ENCODE measurements at regions not wholly inside any gene's neighbourhood (a gene's known extent, or its start where the extent isn't known, plus 50 kb on each side); places are given as distances from the start of the nearest gene placed in this dataset.

DNA sequence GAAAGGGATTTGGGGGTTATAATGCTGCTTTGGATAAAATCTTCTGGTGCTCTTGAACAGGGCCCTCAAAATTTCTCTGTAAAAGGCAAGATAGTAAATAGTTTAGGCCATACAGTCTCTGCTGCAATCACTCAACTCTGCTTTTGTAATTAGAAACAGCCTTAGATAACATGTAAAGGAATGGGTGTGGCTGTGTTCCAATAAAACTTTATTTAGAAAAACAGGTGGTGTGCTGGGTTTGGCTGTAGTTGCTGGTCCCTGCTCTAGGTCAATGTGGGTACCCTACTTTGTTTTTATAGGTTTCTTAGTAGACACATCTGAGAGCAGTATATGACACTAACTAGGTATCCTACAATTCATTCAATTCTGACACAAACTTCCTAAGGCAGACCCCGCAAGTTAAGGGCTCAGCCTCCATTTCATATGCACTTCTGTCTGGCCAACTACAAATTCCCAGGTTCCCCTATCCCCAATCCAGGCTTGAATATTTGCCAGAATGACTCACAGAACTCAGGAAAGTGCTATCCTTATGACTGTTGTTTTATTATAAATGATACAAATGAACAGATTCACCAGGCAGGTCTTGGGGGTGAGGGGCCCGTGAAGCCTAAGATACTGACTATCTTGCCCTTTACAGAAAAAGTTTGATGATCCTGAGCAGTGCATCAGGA, 349.9 kb downstream of the RPS24 start:
- DNase-seq (ENCODE audit: extremely low read depth in 1 of 2, low read depth in 1 of 2): no peak

DNA sequence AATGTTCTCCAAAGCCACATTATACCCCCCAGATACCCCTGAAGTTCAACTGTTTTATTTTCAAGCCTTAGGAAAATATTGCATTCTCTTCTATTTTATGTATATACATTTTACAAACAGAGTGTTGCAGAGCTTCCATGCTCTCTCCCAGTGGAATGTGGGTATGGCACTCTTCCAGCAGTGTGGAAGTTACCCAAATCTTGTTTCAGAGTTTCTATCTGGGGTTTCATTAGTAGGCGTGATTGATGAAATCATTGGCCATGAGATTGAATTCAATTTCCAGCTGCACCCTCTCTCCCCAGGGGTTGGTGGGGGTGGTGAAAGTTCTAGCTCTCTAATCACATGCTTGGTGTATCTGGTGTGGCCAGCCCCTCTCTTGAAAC, 350.4 kb downstream of the RPS24 start:
- no peak for DNase-seq (ENCODE audit: extremely low read depth in 1 of 2, low read depth in 1 of 2)

DNA sequence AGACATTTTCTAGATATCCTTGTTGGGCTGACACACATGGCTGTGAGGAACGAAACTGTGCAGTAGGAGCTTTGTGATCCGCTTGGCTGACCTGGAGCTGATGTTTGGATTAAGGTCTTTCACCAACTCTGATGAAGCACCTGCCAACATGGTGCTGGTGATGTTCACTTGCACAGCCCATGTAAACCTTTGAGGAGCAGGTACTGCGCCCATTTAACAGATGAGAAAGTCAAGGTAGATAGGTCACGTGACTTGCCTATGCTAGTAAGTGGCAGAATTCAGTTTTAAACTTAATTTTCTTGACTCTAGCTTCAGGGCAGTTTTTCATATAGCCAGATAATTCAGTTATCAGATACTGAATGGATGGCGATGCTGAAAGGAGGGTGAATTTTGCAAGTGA, 351.9 kb downstream of the RPS24 start:
- DNase-seq (ENCODE audit: extremely low read depth in 1 of 2, low read depth in 1 of 2): no peak

DNA sequence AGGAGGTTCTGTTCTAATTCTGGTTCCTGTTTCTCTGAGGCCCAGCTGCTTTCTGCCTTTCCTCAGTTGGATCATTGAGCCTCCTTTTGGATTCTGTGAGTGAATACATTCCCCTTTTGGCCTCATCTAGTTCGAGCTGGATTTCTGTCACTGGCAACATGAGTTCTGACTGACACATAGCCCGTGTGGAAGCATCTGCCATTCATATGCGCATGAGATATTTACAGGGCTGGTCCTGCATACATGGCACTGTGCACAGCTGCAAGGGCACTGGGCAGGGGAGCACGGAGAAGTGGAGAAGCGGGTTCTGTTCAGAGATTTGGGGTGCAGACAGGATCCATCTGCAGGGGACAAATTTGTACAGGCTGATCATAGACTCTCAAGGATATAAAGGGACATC, 352.8 kb downstream of the RPS24 start:
- no peak for DNase-seq (ENCODE audit: extremely low read depth in 1 of 2, low read depth in 1 of 2)

DNA sequence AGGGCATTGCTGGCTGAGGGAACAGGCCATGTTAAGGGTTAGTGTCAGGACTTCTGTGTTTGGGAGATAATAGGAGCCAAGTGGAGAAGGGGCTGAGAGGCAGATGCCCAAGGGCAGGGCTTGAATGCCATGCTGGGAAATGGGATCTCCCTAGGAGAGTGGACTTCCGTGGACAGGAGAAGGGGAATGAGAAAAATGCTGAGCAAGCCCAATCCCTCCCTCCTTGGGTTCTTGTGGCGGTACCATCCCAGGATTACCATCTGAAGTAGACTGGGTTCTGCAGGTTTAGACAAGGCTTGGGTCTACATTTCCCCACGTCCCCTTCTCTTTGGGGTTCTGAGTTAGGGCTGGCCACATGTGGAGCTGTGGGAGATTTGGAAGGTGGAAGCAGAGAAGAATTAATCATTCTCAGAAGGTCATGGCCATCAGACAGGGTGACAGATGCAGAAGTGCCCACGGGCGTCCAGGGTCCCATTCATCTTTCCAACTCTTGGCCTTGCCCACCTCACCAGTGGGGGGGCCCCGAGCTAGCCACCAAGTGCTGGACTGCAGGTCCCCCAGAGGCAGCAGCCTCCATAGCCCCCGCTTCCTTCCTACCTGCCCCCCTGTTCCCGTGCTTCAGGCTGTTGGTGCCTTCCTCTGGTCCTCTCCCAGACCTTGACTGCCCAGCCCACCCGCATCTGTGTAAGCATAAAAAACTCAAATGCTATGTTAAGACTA, 354.8 kb downstream of the RPS24 start:
- no peak for DNase-seq (ENCODE audit: extremely low read depth in 1 of 2, low read depth in 1 of 2)

DNA sequence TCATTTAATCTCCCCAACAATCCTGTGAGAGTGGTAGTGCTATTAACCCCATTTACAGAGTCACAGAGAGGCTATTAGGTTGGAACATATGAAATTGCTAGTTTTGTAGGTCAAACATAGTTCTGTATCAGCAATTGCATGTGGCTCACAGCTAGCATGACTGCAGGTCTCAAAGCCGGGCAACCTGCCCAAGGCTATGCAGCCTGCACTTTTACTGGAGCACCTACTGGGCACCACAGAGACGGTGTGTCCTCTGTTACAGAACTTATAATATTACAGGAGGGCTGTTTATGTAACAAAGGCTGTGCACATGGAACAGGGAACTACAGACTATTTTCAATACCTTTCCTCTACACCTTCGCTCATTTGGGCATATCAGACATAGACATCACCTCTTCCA, 355.8 kb downstream of the RPS24 start:
- no peak for DNase-seq (ENCODE audit: extremely low read depth in 1 of 2, low read depth in 1 of 2)

DNA sequence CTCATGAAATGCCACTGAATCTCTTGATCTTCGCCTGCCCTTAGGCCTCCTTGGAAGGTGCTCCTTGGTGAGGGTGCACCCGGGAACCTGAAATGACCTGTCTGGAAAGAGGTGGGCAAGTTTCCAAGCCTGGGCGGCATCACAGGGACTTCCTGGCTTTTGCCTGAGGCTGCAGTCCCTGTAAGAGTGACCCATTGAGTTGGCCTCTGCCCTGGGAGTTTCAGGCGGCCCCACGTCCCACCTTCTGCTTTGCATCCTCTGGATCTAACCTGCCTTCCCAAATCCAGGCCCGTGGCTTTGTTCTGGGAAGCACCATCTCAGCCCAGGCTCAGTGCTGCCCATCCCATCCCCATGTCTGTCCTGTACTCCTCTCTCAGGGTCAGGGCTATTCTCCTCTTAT, 356.4 kb downstream of the RPS24 start:
- no peak for DNase-seq (ENCODE audit: extremely low read depth in 1 of 2, low read depth in 1 of 2)

DNA sequence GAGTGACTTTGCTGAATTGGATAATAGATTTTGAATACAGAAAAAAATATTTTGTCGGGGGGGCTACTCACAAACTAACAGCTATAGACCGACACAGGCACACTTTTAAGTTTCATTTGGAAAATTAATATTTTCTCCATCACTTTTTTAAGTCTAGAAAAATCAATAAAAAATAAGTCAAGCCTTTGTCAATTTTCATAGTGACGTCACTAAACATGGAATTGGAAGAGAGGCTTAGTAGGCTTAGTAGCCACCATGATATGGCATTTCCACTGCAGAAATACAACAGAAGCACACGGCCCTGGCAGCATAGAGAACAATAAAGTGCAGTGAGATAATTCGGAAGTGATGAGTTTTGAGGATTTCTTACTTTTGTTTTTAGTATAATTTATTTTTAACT, 357.2 kb downstream of the RPS24 start:
- no peak for DNase-seq (ENCODE audit: extremely low read depth in 1 of 2, low read depth in 1 of 2)

DNA sequence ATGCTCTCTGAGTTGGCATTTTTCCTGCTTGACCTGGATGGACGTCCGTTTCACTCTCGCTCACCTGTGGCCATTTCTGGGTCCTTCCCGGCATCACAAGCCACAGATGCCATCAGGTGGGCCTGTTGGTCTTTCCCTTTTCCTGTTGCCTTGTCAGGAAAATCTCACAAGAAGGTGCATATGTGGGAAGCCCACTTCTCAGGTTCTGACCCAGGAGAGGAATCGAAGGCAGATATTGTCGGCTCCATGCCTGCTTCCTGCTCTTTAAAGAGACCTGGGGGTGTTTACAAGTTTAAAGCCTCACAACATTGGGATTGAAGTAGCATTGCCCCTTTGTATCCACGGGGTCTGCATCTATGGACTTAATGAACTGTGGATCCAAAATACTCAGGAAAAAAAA, 357.9 kb downstream of the RPS24 start:
- DNase-seq (ENCODE audit: extremely low read depth in 1 of 2, low read depth in 1 of 2): no peak

DNA sequence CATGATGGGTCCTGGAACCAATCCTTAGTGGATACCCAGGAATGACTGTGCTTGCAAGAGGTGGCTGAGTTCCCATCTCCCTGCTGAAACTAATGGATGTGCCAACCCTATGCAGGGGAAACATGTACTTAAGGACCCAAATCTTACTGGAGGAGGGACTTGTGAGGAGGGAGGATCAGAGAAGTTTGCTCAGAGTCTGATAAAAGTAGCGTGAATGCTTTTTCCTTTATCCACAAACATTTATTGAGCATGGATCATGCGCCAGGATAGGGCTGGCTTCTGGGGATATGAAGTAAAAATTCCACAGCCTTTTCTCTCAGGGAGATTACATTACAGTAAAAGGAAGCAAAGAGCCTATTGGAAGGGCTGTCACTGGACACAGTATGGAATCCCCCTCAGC, 358.5 kb downstream of the RPS24 start:
- DNase-seq (ENCODE audit: extremely low read depth in 1 of 2, low read depth in 1 of 2): no peak

DNA sequence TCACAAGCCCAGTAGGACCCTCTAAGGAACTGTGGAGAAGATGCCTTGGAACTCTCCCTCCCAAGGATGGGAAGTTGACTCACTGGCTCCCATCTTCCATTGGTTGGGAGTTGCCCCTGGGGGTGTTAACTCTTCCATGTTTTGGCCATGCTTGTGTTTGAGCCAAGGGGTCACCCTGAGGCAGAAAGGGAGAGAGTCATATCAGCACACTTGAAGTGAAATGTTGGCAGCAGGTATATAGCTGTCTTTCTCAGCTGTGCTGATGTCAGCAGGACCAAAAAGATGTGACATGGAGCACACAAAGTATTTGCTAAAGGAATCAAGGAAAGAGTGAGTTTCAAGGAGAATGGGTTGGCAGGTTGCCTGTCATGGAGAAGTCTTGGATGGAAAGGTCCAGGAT, 359.4 kb downstream of the RPS24 start:
- DNase-seq (ENCODE audit: extremely low read depth in 1 of 2, low read depth in 1 of 2): no peak

DNA sequence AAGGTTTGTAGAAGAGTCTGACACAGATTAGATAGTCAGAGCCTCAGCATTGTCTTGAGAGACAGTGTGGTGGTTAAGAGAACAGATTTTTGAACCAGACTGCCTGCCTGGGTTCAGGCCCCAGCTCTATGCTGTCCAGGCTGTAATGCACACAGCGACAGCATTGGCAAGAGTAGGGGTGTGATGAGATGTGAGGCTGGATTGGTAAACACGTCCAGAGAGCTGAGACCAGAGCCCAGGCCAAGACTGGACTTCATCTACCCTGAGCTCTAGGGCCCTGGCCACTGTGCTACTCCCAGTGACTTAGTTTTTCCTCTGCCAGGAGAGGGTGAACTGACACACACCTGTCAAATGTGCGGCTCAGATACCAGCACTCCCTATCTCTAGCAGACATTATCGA, 360.4 kb downstream of the RPS24 start:
- DNase-seq (ENCODE audit: extremely low read depth in 1 of 2, low read depth in 1 of 2): no peak

DNA sequence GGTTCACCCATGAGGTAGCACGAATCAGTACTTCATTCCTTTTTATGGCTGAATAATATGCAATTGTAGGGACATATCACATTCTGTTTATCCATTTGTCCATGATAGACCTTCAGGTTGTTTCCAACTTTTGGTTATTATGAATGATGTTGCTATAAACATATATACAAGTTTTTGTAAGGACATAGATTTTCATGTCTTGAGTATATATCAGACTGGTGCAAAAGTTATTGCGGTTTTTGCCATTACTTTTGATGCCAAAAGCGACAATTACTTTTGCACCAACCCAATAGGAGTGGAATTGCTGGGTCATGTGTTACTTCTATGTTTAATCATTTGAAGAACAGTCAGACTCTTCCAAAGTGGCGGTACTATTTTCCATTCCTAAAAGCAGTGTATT, 361.5 kb downstream of the RPS24 start:
- no peak for DNase-seq (ENCODE audit: extremely low read depth in 1 of 2, low read depth in 1 of 2)

DNA sequence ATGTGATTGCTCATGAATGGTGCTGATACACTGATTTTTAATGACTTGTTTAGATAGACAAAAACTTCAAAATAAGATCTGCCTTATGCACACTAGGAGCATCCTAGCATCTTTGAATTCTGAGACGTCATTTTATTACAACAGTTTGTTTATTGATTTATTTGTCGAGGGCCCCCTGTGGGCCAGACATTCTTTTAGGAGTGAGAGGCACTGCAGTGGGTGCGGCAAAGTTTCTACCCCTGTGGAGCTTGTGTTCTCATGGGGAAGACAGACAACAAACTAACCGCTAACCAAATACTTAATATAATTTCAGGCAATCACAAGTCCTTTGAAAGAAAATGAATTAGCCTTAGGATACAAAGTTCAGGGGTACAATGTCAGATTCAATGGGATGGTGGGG, 363.1 kb downstream of the RPS24 start:
- no peak for DNase-seq (ENCODE audit: extremely low read depth in 1 of 2, low read depth in 1 of 2)

DNA sequence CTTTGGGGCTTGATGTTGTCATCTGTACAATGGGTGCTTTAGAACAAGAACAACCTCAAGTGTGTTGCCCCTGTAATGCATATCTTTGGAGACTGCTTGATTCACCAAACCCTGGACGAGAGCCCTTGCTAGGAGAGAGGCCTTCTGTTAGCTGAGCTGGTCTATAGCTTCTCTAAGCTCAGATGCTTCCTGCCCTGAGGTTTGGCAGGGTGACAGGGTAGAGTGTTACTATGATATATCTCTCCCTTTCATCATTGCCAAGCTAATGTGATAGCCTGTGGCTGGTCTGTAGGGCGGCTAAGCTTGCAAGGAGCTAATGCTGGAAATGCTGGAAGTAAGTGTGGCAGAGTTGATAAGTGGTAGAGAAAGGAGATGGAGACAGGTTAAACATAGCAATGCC, 364.1 kb downstream of the RPS24 start:
- DNase-seq (ENCODE audit: extremely low read depth in 1 of 2, low read depth in 1 of 2): no peak

DNA sequence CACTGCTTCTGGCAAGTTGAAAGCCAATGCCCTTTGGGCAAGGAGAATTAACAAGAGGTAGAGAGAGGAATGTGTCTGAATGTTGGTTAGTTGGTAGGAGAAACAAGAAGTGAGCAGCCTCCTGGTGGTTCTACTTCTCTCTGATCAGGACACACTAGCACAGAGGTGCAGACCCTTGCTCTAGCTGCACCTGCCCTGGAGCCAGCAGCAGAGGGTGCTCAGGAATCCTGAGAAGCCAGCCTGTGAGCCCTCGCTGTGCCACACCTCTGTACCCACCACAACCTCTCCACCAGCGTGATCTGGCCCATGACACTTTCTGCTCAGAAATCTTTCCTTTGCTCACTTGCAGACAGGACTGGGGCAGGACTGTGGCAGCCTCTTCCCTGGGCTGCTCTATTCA, 364.7 kb downstream of the RPS24 start:
- DNase-seq (ENCODE audit: extremely low read depth in 1 of 2, low read depth in 1 of 2): no peak

DNA sequence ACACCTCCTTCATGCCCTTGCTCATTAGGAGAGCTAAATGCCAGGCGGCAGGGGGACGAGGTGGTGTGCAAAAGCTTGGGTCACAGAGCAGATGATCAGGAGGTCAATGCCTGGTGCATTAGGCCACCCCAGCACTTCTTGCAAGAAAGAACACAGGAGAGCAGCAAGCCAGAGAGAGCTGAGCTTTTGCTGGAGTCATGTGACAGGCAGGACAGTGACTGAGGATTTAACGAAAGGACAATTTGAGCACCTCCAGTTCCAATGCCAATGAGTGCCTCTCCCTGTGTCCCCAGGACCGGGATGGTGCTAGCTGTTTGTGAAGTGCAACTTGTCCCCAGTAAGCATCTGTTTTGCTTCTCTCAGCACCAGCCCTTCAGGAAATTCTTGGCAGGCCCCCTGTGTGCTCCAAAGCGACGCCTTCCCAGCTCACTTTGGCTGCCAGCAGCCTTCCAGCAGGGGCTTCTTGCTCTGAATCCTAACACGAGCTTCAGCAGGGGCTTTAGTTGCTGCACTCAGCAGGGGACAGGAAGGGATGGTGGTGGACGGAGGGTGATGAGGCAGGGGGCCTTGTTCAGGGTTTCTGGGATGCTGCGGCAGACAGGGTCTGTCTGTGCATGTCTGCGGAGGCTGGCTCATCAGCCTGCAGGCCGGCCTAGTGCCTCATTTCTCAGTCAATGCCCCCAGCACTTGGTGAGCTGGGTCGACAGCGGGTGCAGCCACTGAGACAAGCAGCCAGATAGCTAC, 368.1 kb downstream of the RPS24 start:
- DNase-seq (ENCODE audit: extremely low read depth in 1 of 2, low read depth in 1 of 2): no peak

DNA sequence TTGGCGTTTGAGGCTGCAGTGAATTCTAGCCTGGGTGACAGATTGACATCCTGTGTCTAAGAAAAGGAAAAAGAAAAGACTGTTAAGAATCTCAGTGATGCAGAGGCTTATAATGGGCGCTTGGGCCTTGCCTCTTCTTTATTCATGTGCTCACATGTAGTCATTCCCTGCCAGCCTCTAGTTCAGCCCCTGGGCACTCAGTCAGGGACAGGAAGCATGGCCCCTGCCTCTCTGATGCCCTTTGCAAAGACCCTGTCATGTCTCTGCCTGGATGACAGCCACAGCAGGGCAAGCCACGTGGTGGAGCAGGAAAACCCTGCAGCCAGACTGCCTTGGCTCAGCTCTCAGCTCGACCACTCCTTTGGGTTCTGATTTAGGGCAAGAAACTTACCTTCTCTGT, 368.9 kb downstream of the RPS24 start:
- no peak for DNase-seq (ENCODE audit: extremely low read depth in 1 of 2, low read depth in 1 of 2)

DNA sequence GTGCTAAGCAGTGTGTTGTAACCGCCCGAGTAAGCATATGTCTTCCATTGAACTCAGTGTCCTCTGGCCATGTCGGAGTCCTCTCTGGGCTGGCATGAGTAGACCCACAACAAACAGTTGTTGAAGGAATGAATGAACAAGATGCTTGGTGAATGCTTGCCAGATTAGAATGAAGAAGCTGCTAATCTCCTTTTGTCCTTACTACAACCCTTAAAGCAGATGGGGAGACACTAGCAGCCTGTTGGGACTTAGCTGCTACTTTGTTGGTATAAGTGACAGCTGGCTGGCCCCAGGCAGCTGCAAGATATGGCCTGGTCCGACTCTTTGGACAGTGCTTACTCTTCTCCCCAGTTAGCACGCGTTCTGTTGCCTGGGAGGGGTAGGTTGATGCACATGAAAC, 370.1 kb downstream of the RPS24 start:
- no peak for DNase-seq (ENCODE audit: extremely low read depth in 1 of 2, low read depth in 1 of 2)

DNA sequence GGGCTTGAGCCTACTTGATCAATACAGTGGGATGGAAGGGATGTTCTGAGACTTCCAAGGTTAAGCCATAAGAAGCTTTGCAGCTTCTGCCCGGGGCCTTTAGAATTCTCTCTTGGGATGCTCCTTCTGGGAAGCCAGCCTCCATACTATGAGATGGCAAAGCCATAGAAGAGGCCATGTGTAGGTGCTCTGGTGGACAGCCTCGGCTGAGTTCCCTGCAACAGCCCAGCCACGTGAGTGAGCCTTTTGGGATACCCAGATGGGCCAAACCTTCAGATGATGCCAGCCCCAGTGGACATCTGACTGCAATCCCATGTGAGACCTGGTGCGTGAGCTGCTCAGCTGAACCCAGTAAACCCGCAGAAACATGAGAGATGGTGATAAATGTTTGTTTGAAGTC, 370.6 kb downstream of the RPS24 start:
- no peak for DNase-seq (ENCODE audit: extremely low read depth in 1 of 2, low read depth in 1 of 2)

DNA sequence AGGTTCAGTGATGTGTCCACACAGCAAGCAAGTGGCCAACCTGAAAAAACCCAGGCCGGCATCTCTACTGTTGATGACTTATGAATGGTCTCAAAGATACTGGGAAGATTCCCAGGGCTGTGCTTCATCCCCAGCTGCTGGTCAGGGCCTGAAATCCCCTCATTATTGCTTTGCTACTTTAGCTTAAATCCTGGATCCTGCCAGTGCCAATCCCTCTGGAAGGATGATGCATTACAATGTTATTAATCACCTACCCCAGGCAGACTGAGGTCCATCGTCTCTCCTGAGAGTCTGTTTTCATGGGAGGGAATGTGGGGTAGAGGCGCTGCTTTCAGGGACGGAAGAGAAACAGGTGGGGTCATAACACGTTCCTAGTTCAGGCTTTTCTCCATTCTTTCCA, 371.6 kb downstream of the RPS24 start:
- no peak for DNase-seq (ENCODE audit: extremely low read depth in 1 of 2, low read depth in 1 of 2)

DNA sequence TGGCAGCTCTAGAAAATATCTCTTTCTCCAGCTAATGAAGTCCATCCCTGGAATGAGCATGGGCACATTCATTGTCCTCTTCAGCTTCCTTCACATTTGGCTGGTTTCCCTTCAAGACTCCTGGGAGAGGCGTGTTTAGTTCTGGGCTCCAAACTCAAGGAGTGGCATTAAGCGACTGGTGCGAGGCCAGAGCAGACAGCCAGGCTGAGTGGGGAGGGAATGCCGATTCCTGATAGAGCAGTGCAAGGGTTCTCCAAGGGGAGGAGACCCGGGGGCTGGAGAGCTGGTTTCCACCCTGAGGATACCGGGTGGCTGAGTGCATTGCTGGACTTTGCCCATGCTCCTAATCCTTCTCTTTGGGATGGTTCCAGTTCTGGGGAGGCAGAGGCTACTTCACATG, 372.1 kb downstream of the RPS24 start:
- DNase-seq (ENCODE audit: extremely low read depth in 1 of 2, low read depth in 1 of 2): no peak
